Left ventricle myocardium superior (tissue), 1 donor: ENCODE measurements at regions not wholly inside any gene's neighbourhood (a gene's known extent, or its start where the extent isn't known, plus 50 kb on each side); places are given as distances from the start of the nearest gene placed in this dataset.

Source experiments
- ATAC-seq: fragments of 200-7000 bp; cut with Tn5 transposase; one replicate; pipeline ENCODE4 v1.9.1; 2020; ENCODE audit warnings: mild to moderate bottlenecking, moderate library complexity
- DNase-seq: peaks from one replicate; pipeline ENCODE4 v3.0.0-alpha.2; 2020
- intact Hi-C: fragments of 100-400 bp; cut with micrococcal nuclease; formaldehyde crosslinking; loops from one replicate; pipeline ENCODE4 v1.11.0; 2022
- donor health status: DM: no; HTN: yes; CAD: no; lungs with severe emphysema.

GRCh38 chr2:198692907-198693510, 764.7 kb downstream of the SATB2 start:
- ATAC-seq, result no peak
- intact Hi-C loops, result no loop called here
- no peak for DNase-seq

- ATAC-seq (no peak), DNase-seq (no peak)
- intact Hi-C loops, result no loop called here
These were observed 766.5 kb downstream of the SATB2 start for GRCh38 chr2:198691236-198691635.

GRCh38 chr2:198664321-198664720, 793.4 kb downstream of the SATB2 start:
- ATAC-seq, result no peak
- DNase-seq, result no peak
- intact Hi-C loops, result no loop called here

- ATAC-seq, result no peak
- no peak for DNase-seq
- intact Hi-C loops, result no loop called here
These were observed 794.8 kb downstream of the SATB2 start for GRCh38 chr2:198662905-198663304.

GRCh38 chr2:198660501-198660900, 797.2 kb downstream of the SATB2 start:
- DNase-seq, result no peak
- intact Hi-C loops, result no loop called here
- no peak for ATAC-seq

- DNase-seq, result no peak
- intact Hi-C loops, result no loop called here
- no peak for ATAC-seq
These were observed 798.5 kb downstream of the SATB2 start for GRCh38 chr2:198659096-198659870.

- no peak for DNase-seq
- no peak for ATAC-seq
- intact Hi-C loops, result no loop called here
These were observed 800.1 kb downstream of the SATB2 start for GRCh38 chr2:198657512-198658121.

- no peak for DNase-seq
- no peak for ATAC-seq
- intact Hi-C loops, result no loop called here
These were observed 800.9 kb downstream of the SATB2 start for GRCh38 chr2:198656869-198657268.

GRCh38 chr2:198654646-198655045, 803.1 kb downstream of the SATB2 start:
- no peak for ATAC-seq
- intact Hi-C loops, result no loop called here
- DNase-seq, result no peak

- ATAC-seq, result no peak
- intact Hi-C loops, result no loop called here
- DNase-seq, result no peak
These were observed 804.4 kb downstream of the SATB2 start for GRCh38 chr2:198653311-198653710.

- no peak for DNase-seq
These were observed 805.3 kb downstream of the SATB2 start for GRCh38 chr2:198652461-198652860.

GRCh38 chr2:198645816-198646215, 811.9 kb downstream of the SATB2 start:
- intact Hi-C loops, result no loop called here
- no peak for DNase-seq
- ATAC-seq, result no peak

More at GRCh38 chr2:198652461-198652860, 805.3 kb downstream of the SATB2 start:
- no peak for ATAC-seq
- intact Hi-C loops, result no loop called here

GRCh38 chr2:198641161-198641560, 816.6 kb downstream of the SATB2 start:
- intact Hi-C loops, result no loop called here
- DNase-seq, result no peak
- ATAC-seq, result no peak

GRCh38 chr2:198640463-198640862, 817.3 kb downstream of the SATB2 start:
- intact Hi-C loops, result no loop called here
- DNase-seq (no peak), ATAC-seq (no peak)

GRCh38 chr2:198639580-198639979, 818.2 kb downstream of the SATB2 start:
- DNase-seq (no peak), ATAC-seq (no peak)
- intact Hi-C loops, result no loop called here

- ATAC-seq (no peak), DNase-seq (no peak)
- intact Hi-C loops, result no loop called here
These were observed 819.2 kb downstream of the SATB2 start for GRCh38 chr2:198638577-198638976.

- intact Hi-C loops, result no loop called here
- ATAC-seq, result no peak
- no peak for DNase-seq
These were observed 826.0 kb downstream of the PLCL1 start for GRCh38 chr2:198630384-198630783.

- no peak for ATAC-seq
- intact Hi-C loops, result no loop called here
- no peak for DNase-seq
These were observed 824.2 kb downstream of the PLCL1 start for GRCh38 chr2:198628596-198628995.

GRCh38 chr2:198622986-198623730, 818.8 kb downstream of the PLCL1 start:
- ATAC-seq, result no peak
- intact Hi-C loops, result no loop called here
- no peak for DNase-seq

- ATAC-seq (no peak), DNase-seq (no peak)
- intact Hi-C loops, result no loop called here
These were observed 811.6 kb downstream of the PLCL1 start for GRCh38 chr2:198615972-198616371.
